ENCODE measurements at regions not wholly inside any gene's neighbourhood (a gene's known extent, or its start where the extent isn't known, plus 50 kb on each side); places are given as distances from the start of the nearest gene placed in this dataset.

- Mint-ChIP-seq H3K9me3 (peaks cover 19% of the 10 kb centered on the region), H3K36me3 (ENCODE audit: low read depth) (peaks cover 11% of the 10 kb centered on the region; the same call in 1 of the 3 replicates), H3K27ac (no peak overlapping the region), H3K27me3 (ENCODE audit: insufficient read depth, low read depth, poor library complexity) (no peaks in the 10 kb centered on the region), H3K4me3 (no peak overlapping the region), H3K4me1 (no peaks in the 10 kb centered on the region)
- no peaks in the 10 kb centered on the region for H3K79me2 ChIP-seq (replicated peaks; ENCODE audit: insufficient read depth)
- no peak overlapping the region for H3K4me3 ChIP-seq
- peaks cover 12% of the 10 kb centered on the region; the same call in 1 of the 2 replicates for H3K9me2 ChIP-seq (ENCODE audit: insufficient read depth)
- H3K4me2 ChIP-seq = no peak overlapping the region
- H3K36me3 ChIP-seq (ENCODE audit: insufficient read depth) = no peaks in the 10 kb centered on the region
- ATAC-seq = no peak
- H3K4me1 ChIP-seq (ENCODE audit: insufficient read depth) = no peaks in the 10 kb centered on the region
- H3K27ac ChIP-seq (ENCODE audit: low read depth) = no peak overlapping the region
- H3K27me3 ChIP-seq (ENCODE audit: insufficient read depth) = no peaks in the 10 kb centered on the region
- H2AFZ ChIP-seq = no peak overlapping the region
- no peaks in the 10 kb centered on the region for H3F3A ChIP-seq (replicated peaks; ENCODE audit: low read depth)
- no peak for DNase-seq (ENCODE audit: low spot score)
- TF ChIP-seq POLR2AphosphoS5 (IDR thresholded peaks at IDR 0.05; ENCODE audit: low read depth) (no peak), EZH2 (IDR thresholded peaks at IDR 0.05; ENCODE audit: low read depth, unreplicated experiment) (no peak), STAT1 (IDR thresholded peaks at IDR 0.05; ENCODE audit: unreplicated experiment) (no peak), ZNF331 (CRISPR knock-in tag; IDR thresholded peaks at IDR 0.05; ENCODE audit: low read depth) (peak; percentile 93), EZH2phosphoT487 (IDR thresholded peaks at IDR 0.05; ENCODE audit: unreplicated experiment) (no peak), CREB1 (CRISPR knock-in tag; IDR thresholded peaks at IDR 0.05; ENCODE audit: low read depth) (no peak), NANOG (IDR thresholded peaks at IDR 0.05; ENCODE audit: borderline replicate concordance) (no peak)
- TF ChIP-seq, protein P1, sequence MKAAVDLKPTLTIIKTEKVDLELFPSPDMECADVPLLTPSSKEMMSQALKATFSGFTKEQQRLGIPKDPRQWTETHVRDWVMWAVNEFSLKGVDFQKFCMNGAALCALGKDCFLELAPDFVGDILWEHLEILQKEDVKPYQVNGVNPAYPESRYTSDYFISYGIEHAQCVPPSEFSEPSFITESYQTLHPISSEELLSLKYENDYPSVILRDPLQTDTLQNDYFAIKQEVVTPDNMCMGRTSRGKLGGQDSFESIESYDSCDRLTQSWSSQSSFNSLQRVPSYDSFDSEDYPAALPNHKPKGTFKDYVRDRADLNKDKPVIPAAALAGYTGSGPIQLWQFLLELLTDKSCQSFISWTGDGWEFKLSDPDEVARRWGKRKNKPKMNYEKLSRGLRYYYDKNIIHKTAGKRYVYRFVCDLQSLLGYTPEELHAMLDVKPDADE (IDR thresholded peaks at IDR 0.05) = no peak
- H4K20me1 ChIP-seq (replicated peaks; ENCODE audit: insufficient read depth) = no peaks in the 10 kb centered on the region
These were observed 96.8 kb upstream of the WSCD1 start for GRCh38 chr17:5973410-5973809.

- Mint-ChIP-seq H3K9me3 (peaks cover 10% of the 10 kb centered on the region), H3K4me3 (no peak overlapping the region), H3K4me1 (no peaks in the 10 kb centered on the region), H3K27me3 (ENCODE audit: insufficient read depth, low read depth, poor library complexity) (no peaks in the 10 kb centered on the region), H3K27ac (no peak overlapping the region), H3K36me3 (ENCODE audit: low read depth) (peaks cover 6% of the 10 kb centered on the region; the same call in 1 of the 3 replicates)
- H3F3A ChIP-seq (replicated peaks; ENCODE audit: low read depth) = no peaks in the 10 kb centered on the region
- no peak for DNase-seq (ENCODE audit: low spot score)
- H3K27me3 ChIP-seq (ENCODE audit: insufficient read depth) = no peaks in the 10 kb centered on the region
- no peak overlapping the region for H3K4me3 ChIP-seq
- no peak overlapping the region for H3K4me2 ChIP-seq
- no peak for ATAC-seq
- H3K9me2 ChIP-seq (ENCODE audit: insufficient read depth) = peaks cover 12% of the 10 kb centered on the region; the same call in 1 of the 2 replicates
- H3K4me1 ChIP-seq (ENCODE audit: insufficient read depth) = no peaks in the 10 kb centered on the region
- H4K20me1 ChIP-seq (replicated peaks; ENCODE audit: insufficient read depth) = no peaks in the 10 kb centered on the region
- no peaks in the 10 kb centered on the region for H3K79me2 ChIP-seq (replicated peaks; ENCODE audit: insufficient read depth)
- H3K36me3 ChIP-seq (ENCODE audit: insufficient read depth) = no peaks in the 10 kb centered on the region
- no peak overlapping the region for H2AFZ ChIP-seq
- no peak overlapping the region for H3K27ac ChIP-seq (ENCODE audit: low read depth)
- TF ChIP-seq REST (IDR thresholded peaks at IDR 0.05; ENCODE audit: unreplicated experiment) (no peak), ZNF331 (CRISPR knock-in tag; IDR thresholded peaks at IDR 0.05; ENCODE audit: low read depth) (no peak), JUNB (IDR thresholded peaks at IDR 0.05; ENCODE audit: unreplicated experiment) (no peak), EZH2phosphoT487 (IDR thresholded peaks at IDR 0.05; ENCODE audit: unreplicated experiment) (no peak), ZNF114 (CRISPR knock-in tag; IDR thresholded peaks at IDR 0.05) (no peak), POLR2AphosphoS5 (IDR thresholded peaks at IDR 0.05; ENCODE audit: low read depth) (no peak), NANOG (IDR thresholded peaks at IDR 0.05; ENCODE audit: borderline replicate concordance) (no peak)
- TF ChIP-seq, protein P2, sequence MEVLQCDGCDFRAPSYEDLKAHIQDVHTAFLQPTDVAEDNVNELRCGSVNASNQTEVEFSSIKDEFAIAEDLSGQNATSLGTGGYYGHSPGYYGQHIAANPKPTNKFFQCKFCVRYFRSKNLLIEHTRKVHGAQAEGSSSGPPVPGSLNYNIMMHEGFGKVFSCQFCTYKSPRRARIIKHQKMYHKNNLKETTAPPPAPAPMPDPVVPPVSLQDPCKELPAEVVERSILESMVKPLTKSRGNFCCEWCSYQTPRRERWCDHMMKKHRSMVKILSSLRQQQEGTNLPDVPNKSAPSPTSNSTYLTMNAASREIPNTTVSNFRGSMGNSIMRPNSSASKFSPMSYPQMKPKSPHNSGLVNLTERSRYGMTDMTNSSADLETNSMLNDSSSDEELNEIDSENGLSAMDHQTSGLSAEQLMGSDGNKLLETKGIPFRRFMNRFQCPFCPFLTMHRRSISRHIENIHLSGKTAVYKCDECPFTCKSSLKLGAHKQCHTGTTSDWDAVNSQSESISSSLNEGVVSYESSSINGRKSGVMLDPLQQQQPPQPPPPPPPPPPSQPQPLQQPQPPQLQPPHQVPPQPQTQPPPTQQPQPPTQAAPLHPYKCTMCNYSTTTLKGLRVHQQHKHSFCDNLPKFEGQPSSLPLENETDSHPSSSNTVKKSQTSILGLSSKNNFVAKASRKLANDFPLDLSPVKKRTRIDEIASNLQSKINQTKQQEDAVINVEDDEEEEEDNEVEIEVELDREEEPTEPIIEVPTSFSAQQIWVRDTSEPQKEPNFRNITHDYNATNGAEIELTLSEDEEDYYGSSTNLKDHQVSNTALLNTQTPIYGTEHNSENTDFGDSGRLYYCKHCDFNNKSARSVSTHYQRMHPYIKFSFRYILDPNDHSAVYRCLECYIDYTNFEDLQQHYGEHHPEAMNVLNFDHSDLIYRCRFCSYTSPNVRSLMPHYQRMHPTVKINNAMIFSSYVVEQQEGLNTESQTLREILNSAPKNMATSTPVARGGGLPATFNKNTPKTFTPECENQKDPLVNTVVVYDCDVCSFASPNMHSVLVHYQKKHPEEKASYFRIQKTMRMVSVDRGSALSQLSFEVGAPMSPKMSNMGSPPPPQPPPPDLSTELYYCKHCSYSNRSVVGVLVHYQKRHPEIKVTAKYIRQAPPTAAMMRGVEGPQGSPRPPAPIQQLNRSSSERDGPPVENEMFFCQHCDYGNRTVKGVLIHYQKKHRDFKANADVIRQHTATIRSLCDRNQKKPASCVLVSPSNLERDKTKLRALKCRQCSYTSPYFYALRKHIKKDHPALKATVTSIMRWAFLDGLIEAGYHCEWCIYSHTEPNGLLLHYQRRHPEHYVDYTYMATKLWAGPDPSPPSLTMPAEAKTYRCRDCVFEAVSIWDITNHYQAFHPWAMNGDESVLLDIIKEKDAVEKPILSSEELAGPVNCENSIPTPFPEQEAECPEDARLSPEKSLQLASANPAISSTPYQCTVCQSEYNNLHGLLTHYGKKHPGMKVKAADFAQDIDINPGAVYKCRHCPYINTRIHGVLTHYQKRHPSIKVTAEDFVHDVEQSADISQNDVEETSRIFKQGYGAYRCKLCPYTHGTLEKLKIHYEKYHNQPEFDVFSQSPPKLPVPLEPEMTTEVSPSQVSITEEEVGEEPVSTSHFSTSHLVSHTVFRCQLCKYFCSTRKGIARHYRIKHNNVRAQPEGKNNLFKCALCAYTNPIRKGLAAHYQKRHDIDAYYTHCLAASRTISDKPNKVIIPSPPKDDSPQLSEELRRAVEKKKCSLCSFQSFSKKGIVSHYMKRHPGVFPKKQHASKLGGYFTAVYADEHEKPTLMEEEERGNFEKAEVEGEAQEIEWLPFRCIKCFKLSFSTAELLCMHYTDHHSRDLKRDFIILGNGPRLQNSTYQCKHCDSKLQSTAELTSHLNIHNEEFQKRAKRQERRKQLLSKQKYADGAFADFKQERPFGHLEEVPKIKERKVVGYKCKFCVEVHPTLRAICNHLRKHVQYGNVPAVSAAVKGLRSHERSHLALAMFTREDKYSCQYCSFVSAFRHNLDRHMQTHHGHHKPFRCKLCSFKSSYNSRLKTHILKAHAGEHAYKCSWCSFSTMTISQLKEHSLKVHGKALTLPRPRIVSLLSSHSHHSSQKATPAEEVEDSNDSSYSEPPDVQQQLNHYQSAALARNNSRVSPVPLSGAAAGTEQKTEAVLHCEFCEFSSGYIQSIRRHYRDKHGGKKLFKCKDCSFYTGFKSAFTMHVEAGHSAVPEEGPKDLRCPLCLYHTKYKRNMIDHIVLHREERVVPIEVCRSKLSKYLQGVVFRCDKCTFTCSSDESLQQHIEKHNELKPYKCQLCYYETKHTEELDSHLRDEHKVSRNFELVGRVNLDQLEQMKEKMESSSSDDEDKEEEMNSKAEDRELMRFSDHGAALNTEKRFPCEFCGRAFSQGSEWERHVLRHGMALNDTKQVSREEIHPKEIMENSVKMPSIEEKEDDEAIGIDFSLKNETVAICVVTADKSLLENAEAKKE (CRISPR knock-in tag; IDR thresholded peaks at IDR 0.05) = no peak
These were observed 94.5 kb upstream of the WSCD1 start for GRCh38 chr17:5975661-5976060.
